CD4-positive, alpha-beta memory T cell (primary cell): ENCODE measurements at regions not wholly inside any gene's neighbourhood (a gene's known extent, or its start where the extent isn't known, plus 50 kb on each side); places are given as distances from the start of the nearest gene placed in this dataset.

Experiments
- CTCF ChIA-PET: fragments of 350-600 bp; sonication (Branson Sonifier 250); formaldehyde crosslinking; loops from one replicate; lab custom pipeline; 2021; ENCODE audit warnings: inconsistent platforms; ENCODE audit not compliant: partially characterized antibody; lab: Charles Lee
- POLR2A ChIA-PET: fragments of 350-600 bp; sonication (Branson Sonifier 250); formaldehyde crosslinking; loops from one replicate; lab custom pipeline; 2021; ENCODE audit not compliant: partially characterized antibody; lab: Charles Lee
- DNase-seq, 5 donors: peaks; one replicate each; pipeline versions ENCODE4 v3.0.0 to v3.0.0-alpha.2; 2020 to 2022; ENCODE audit warnings: mixed read lengths in 1 of 5
- H3K27ac ChIP-seq: one replicate; pipeline ENCODE4 v1.7.0; 2013; ENCODE audit warnings: low read depth, low read length
- H3K27me3 ChIP-seq: 2 replicates; pipeline ENCODE4 v1.7.0; 2013; ENCODE audit warnings: mild to moderate bottlenecking, low read length, moderate library complexity; ENCODE audit not compliant: insufficient read depth
- H3K36me3 ChIP-seq: 2 replicates; pipeline ENCODE4 v1.7.0; 2013; ENCODE audit warnings: mild to moderate bottlenecking, low read length, moderate library complexity; ENCODE audit not compliant: insufficient read depth
- H3K4me1 ChIP-seq: 2 replicates; pipeline ENCODE4 v1.7.0; 2013; ENCODE audit warnings: mild to moderate bottlenecking, low read length, moderate library complexity; ENCODE audit not compliant: insufficient read depth
- H3K4me3 ChIP-seq, 2 donors: one replicate each; pipeline ENCODE4 v1.7.0; 2013; ENCODE audit warnings: low read length in 2 of 2, mild to moderate bottlenecking in 1 of 2
- H3K9me3 ChIP-seq, 2 donors: one replicate each; pipeline ENCODE4 v1.7.0; 2013; ENCODE audit warnings: low read length in 2 of 2, control low read depth in 1 of 2; ENCODE audit not compliant: control insufficient read depth in 1 of 2
- H3K27ac Mint-ChIP-seq, 7 donors: one replicate each; pipeline ENCODE4 v1.8.0; 2020 to 2021; ENCODE audit warnings: mixed read lengths in 7 of 7, mild to moderate bottlenecking in 6 of 7, inconsistent platforms in 3 of 7, moderate library complexity in 3 of 7
- H3K27me3 Mint-ChIP-seq, 2 donors: one replicate each; pipeline ENCODE4 v1.8.0; 2020 to 2021; ENCODE audit warnings: mixed read lengths in 2 of 2
- H3K36me3 Mint-ChIP-seq, 2 donors: one replicate each; pipeline ENCODE4 v1.8.0; 2020 to 2021; ENCODE audit warnings: mixed read lengths in 2 of 2, inconsistent platforms in 1 of 2, mild to moderate bottlenecking in 1 of 2
- H3K4me1 Mint-ChIP-seq, 4 donors: one replicate each; pipeline ENCODE4 v1.8.0; 2020 to 2021; ENCODE audit warnings: mixed read lengths in 4 of 4, mild to moderate bottlenecking in 1 of 4
- H3K4me3 Mint-ChIP-seq, 8 donors: one replicate each; pipeline ENCODE4 v1.8.0; 2020 to 2021; ENCODE audit warnings: mixed read lengths in 8 of 8, mild to moderate bottlenecking in 7 of 8, moderate library complexity in 6 of 8, inconsistent platforms in 3 of 8
- H3K9me3 Mint-ChIP-seq, 8 donors: one replicate each; pipeline ENCODE4 v1.8.0; 2020 to 2021; ENCODE audit warnings: mixed read lengths in 8 of 8, mild to moderate bottlenecking in 5 of 8, inconsistent platforms in 3 of 8, moderate library complexity in 1 of 8
- intact Hi-C: fragments of 100-400 bp; cut with micrococcal nuclease; formaldehyde crosslinking; loops from one replicate; pipeline ENCODE4 v1.15.1; 2023

- intact Hi-C loops = no loop called here
- Histone ChIP-seq H3K36me3 (no peaks in the 10 kb centered on the region), H3K27me3 (no peaks in the 10 kb centered on the region), H3K9me3 (no peaks in the 10 kb centered on the region), H3K4me1 (no peaks in the 10 kb centered on the region), H3K4me3 (no peak overlapping the region), H3K27ac (no peak overlapping the region)
- CTCF ChIA-PET = no interaction called here
- H3K36me3 Mint-ChIP-seq = no peaks in the 10 kb centered on the region
- H3K4me1 Mint-ChIP-seq = no peaks in the 10 kb centered on the region
- no peak overlapping the region for H3K4me3 Mint-ChIP-seq
- POLR2A ChIA-PET = no interaction called here
- no peak for DNase-seq
- no peaks in the 10 kb centered on the region for H3K27me3 Mint-ChIP-seq
- no peak overlapping the region for H3K27ac Mint-ChIP-seq
- H3K9me3 Mint-ChIP-seq = peaks cover 0 to 2% (median 0%) of the 10 kb centered on the region in 8 donors
Observed at GRCh38 chr4:83839615-83840014, 303.7 kb downstream of the GPAT3 start.

- no peaks in the 10 kb centered on the region for H3K36me3 Mint-ChIP-seq
- Histone ChIP-seq H3K27ac (no peak overlapping the region), H3K36me3 (no peaks in the 10 kb centered on the region), H3K9me3 (no peaks in the 10 kb centered on the region), H3K4me3 (no peak overlapping the region), H3K27me3 (no peaks in the 10 kb centered on the region), H3K4me1 (no peaks in the 10 kb centered on the region)
- H3K27ac Mint-ChIP-seq = no peak overlapping the region
- no peak for DNase-seq
- H3K4me1 Mint-ChIP-seq = no peaks in the 10 kb centered on the region
- peaks cover 0 to 6% (median 0%) of the 10 kb centered on the region in 8 donors for H3K9me3 Mint-ChIP-seq
- H3K4me3 Mint-ChIP-seq = no peak overlapping the region
- CTCF ChIA-PET = no interaction called here
- POLR2A ChIA-PET = no interaction called here
- H3K27me3 Mint-ChIP-seq = no peaks in the 10 kb centered on the region
- intact Hi-C loops = no loop called here
Observed at GRCh38 chr4:83837614-83838308, 301.9 kb downstream of the GPAT3 start.

DNA sequence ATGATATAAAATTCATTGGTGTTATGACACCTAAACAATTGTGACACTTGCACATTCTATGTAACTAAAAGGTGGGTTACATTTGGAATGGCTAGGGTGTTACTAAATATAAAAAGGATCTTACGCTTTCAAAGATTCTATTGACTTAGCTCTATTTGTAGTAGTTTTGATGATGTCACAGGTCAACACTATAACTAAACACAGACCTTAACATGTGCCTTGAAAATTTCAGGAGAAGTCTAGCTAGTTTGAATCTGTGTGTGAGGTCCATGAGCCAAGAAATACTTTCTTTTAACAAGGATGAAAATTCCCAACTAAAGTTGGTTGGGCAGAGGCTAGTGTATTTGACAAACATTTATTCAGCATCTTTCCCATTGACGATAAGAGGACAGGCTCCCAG, 298.0 kb downstream of the GPAT3 start:
- ChIA-PET CTCF (no interaction called here), POLR2A (no interaction called here)
- Histone ChIP-seq H3K27me3 (no peaks in the 10 kb centered on the region), H3K4me1 (no peaks in the 10 kb centered on the region), H3K36me3 (no peaks in the 10 kb centered on the region), H3K27ac (no peak overlapping the region), H3K9me3 (no peaks in the 10 kb centered on the region), H3K4me3 (no peak overlapping the region)
- no peak for DNase-seq
- no peaks in the 10 kb centered on the region for H3K4me1 Mint-ChIP-seq
- no peaks in the 10 kb centered on the region for H3K27me3 Mint-ChIP-seq
- H3K27ac Mint-ChIP-seq = no peak overlapping the region
- intact Hi-C loops = no loop called here
- no peaks in the 10 kb centered on the region for H3K36me3 Mint-ChIP-seq
- H3K4me3 Mint-ChIP-seq = no peak overlapping the region
- H3K9me3 Mint-ChIP-seq = peaks cover 0 to 6% (median 0%) of the 10 kb centered on the region in 8 donors

DNA sequence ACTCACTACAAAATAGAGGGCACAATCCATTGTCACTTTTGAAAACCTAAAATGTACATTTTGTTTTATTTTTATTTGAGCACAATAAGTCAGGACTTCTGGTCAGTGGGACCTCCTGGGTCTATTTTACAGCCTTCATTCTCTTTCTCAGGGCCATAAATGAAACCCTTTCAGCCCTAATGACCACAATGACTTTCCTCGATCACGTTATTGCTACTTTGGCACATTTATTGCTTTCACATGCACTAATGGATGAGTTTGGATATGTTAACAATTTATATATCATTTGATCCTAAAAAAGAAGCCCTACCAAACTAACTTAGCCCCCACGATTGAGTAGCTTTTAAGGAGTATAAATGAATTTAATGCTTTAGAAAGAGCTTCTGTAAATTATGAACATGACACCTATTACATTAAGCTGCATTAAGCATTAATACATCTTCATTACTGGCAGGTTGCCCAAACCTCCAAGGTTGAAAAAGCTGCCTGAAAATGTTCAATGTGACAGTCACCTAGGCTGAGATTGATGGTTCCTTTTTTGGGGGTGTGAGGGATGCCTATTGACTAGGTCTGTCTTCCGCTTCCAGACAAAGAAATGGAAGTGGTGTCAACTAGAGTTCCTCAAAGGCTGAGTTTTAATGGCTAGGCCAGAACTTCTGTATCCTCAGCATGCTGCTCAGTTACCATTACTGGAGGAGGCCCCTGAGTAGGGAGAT, 296.4 kb downstream of the GPAT3 start:
- H3K4me3 Mint-ChIP-seq = no peak overlapping the region
- H3K9me3 ChIP-seq = no peaks in the 10 kb centered on the region
- H3K4me1 Mint-ChIP-seq = no peaks in the 10 kb centered on the region
- intact Hi-C loops = no loop called here
- no peak overlapping the region for H3K4me3 ChIP-seq
- CTCF ChIA-PET = no interaction called here
- H3K27me3 Mint-ChIP-seq = no peaks in the 10 kb centered on the region
- H3K27ac Mint-ChIP-seq = no peak overlapping the region
- POLR2A ChIA-PET = no interaction called here
- no peak overlapping the region for H3K27ac ChIP-seq
- H3K36me3 Mint-ChIP-seq = no peaks in the 10 kb centered on the region
- H3K4me1 ChIP-seq = no peaks in the 10 kb centered on the region
- H3K36me3 ChIP-seq = no peaks in the 10 kb centered on the region
- no peaks in the 10 kb centered on the region for H3K27me3 ChIP-seq
- peaks cover 0 to 6% (median 0%) of the 10 kb centered on the region in 8 donors for H3K9me3 Mint-ChIP-seq
- DNase-seq = no peak

DNA sequence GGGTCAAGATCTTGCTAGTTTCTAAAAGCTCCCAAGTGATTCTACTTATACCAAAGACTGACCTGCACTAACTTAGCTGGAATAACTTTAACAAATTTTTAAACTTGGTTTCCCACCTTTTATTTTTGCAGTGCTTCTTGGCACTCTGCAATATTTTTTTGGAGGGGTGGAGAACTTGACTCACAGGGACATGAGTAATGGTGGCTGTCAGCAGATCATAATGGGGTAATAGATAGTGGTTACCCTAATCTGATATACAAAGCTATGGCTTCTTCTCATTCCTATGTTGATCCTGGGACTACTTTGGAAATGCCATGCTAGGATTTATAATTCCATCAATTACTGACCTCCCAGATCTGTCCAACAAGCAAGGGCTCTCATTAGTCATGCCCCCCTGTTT, 295.7 kb downstream of the GPAT3 start:
- Histone ChIP-seq H3K27me3 (no peaks in the 10 kb centered on the region), H3K4me3 (no peak overlapping the region), H3K4me1 (no peaks in the 10 kb centered on the region), H3K27ac (no peak overlapping the region), H3K36me3 (no peaks in the 10 kb centered on the region), H3K9me3 (no peaks in the 10 kb centered on the region)
- no peaks in the 10 kb centered on the region for H3K36me3 Mint-ChIP-seq
- intact Hi-C loops = no loop called here
- ChIA-PET CTCF (no interaction called here), POLR2A (no interaction called here)
- peaks cover 0 to 6% (median 0%) of the 10 kb centered on the region in 8 donors for H3K9me3 Mint-ChIP-seq
- no peak overlapping the region for H3K27ac Mint-ChIP-seq
- no peaks in the 10 kb centered on the region for H3K4me1 Mint-ChIP-seq
- no peak overlapping the region for H3K4me3 Mint-ChIP-seq
- no peaks in the 10 kb centered on the region for H3K27me3 Mint-ChIP-seq
- no peak for DNase-seq

GRCh38 chr4:83830138-83830888, 294.4 kb downstream of the GPAT3 start:
- Histone ChIP-seq H3K9me3 (no peaks in the 10 kb centered on the region), H3K27me3 (no peaks in the 10 kb centered on the region), H3K4me1 (no peaks in the 10 kb centered on the region), H3K27ac (no peak overlapping the region), H3K36me3 (no peaks in the 10 kb centered on the region), H3K4me3 (no peak overlapping the region)
- no peak for DNase-seq
- Mint-ChIP-seq H3K9me3 (peaks cover 0 to 6% (median 0%) of the 10 kb centered on the region in 8 donors), H3K27ac (no peak overlapping the region), H3K27me3 (no peaks in the 10 kb centered on the region), H3K4me3 (no peak overlapping the region), H3K4me1 (no peaks in the 10 kb centered on the region), H3K36me3 (no peaks in the 10 kb centered on the region)
- CTCF ChIA-PET = no interaction called here
- intact Hi-C loops = no loop called here
- POLR2A ChIA-PET = no interaction called here

- H3K9me3 ChIP-seq = no peaks in the 10 kb centered on the region
- H3K4me1 ChIP-seq = no peaks in the 10 kb centered on the region
- H3K36me3 ChIP-seq = no peaks in the 10 kb centered on the region
- Mint-ChIP-seq H3K27me3 (no peaks in the 10 kb centered on the region), H3K4me3 (no peak overlapping the region), H3K27ac (no peak overlapping the region), H3K4me1 (no peaks in the 10 kb centered on the region), H3K9me3 (peaks cover 0 to 9% (median 0%) of the 10 kb centered on the region in 8 donors), H3K36me3 (no peaks in the 10 kb centered on the region)
- DNase-seq = no peak
- intact Hi-C loops = no loop called here
- ChIA-PET CTCF (no interaction called here), POLR2A (no interaction called here)
- no peak overlapping the region for H3K4me3 ChIP-seq
- H3K27me3 ChIP-seq = no peaks in the 10 kb centered on the region
- no peak overlapping the region for H3K27ac ChIP-seq
Observed at GRCh38 chr4:83828601-83829000, 292.7 kb downstream of the GPAT3 start.
